ENCODE measurements at regions not wholly inside any gene's neighbourhood (a gene's known extent, or its start where the extent isn't known, plus 50 kb on each side); places are given as distances from the start of the nearest gene placed in this dataset.

DNA sequence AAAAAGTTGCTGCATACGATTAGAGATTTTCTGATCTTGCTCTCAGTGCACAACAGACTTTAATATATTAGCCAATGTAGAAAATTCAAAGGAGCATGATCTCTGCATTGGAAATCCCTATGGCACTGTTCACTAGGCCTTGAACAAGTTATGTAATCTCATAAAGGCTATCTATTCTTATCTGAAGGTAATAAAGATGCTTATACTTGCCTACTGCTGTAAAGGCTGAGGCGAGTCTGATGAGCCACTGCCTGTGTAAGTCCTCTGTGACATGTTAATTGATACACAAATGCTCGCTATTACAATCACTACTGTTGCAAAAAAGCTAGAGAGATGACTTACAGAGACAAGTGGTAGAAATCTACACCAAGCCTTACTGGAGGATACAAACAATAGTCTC, 207.4 kb downstream of the EPHA4 start:
- TF ChIP-seq, protein P1, sequence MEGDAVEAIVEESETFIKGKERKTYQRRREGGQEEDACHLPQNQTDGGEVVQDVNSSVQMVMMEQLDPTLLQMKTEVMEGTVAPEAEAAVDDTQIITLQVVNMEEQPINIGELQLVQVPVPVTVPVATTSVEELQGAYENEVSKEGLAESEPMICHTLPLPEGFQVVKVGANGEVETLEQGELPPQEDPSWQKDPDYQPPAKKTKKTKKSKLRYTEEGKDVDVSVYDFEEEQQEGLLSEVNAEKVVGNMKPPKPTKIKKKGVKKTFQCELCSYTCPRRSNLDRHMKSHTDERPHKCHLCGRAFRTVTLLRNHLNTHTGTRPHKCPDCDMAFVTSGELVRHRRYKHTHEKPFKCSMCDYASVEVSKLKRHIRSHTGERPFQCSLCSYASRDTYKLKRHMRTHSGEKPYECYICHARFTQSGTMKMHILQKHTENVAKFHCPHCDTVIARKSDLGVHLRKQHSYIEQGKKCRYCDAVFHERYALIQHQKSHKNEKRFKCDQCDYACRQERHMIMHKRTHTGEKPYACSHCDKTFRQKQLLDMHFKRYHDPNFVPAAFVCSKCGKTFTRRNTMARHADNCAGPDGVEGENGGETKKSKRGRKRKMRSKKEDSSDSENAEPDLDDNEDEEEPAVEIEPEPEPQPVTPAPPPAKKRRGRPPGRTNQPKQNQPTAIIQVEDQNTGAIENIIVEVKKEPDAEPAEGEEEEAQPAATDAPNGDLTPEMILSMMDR (IDR thresholded peaks at IDR 0.05; ENCODE audit: poor library complexity): no peak
- no peak for TF ChIP-seq EZH2 (IDR thresholded peaks at IDR 0.05; ENCODE audit: borderline replicate concordance)

Measured in hepatocyte (in vitro differentiated cells).